NK-92 treated with Interleukin-12 subunit alpha and Interleukin-12 subunit beta, amount 100 ng/mL, for 24 hours (cell line): ENCODE measurements at regions not wholly inside any gene's neighbourhood (a gene's known extent, or its start where the extent isn't known, plus 50 kb on each side); places are given as distances from the start of the nearest gene placed in this dataset.
"Not testable (repeated sequence)": the region's sequence is repeated elsewhere in the genome, so short reads cannot be mapped to it uniquely, and the experiment has no call there.

Source experiments
- DNase-seq: peaks from one replicate; lab custom pipeline; 2025; lab: John Stamatoyannopoulos, UW

- no peak for DNase-seq
Measured at GRCh38 chr10:117750616-117751015, 208.1 kb downstream of the EMX2 start.

GRCh38 chr10:117751259-117751658, 208.7 kb downstream of the EMX2 start:
- DNase-seq = no peak

GRCh38 chr10:117752103-117752502, 209.6 kb downstream of the EMX2 start:
- no peak for DNase-seq

DNA sequence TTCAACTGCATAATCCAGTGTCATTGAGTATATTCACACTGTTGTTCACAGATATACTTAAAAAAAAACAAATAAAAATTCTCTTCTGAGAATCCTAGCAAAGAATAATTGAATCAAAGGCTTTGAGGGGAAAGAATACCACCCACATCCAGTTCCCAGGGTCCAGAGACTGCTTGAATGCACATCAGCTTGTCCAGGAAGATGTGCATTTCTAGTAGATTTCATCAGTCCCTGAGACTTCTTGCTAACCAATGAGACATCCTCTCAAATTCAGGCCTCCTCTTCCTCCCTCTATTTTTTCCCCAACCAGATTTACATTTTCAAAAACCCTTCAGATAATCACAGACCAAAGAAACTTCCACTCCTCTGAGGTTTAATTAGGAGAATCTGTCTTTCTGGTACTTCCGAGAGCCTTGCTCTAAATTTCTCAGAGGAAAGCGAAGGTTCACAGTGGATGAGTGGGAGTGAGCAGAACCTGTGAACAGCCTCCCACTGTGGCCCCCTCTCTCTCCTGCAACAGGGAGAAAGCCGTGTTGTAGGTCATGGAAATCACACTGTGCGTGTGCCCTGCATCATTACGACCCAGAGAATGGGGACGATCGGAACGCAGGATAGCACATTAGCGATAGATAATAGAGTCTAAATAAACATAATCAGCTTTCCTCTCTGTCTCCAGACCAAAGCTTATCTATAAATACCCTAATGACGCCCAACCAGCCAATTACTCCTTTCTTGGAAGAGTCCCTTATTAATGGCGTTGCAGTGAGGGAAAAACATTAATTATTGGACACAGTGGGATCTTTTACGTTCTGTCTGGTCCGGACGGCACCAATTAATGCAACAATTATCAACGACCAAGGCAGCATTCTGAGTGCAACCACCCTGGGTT, 212.5 kb downstream of the EMX2 start:
- DNase-seq = no peak

- no peak for DNase-seq
Measured at GRCh38 chr10:117755659-117756014, 213.1 kb downstream of the EMX2 start.

- no peak for DNase-seq
Measured at GRCh38 chr10:117757086-117757720, 214.7 kb downstream of the EMX2 start.

GRCh38 chr10:117759266-117759665, 216.7 kb downstream of the EMX2 start:
- no peak for DNase-seq

DNA sequence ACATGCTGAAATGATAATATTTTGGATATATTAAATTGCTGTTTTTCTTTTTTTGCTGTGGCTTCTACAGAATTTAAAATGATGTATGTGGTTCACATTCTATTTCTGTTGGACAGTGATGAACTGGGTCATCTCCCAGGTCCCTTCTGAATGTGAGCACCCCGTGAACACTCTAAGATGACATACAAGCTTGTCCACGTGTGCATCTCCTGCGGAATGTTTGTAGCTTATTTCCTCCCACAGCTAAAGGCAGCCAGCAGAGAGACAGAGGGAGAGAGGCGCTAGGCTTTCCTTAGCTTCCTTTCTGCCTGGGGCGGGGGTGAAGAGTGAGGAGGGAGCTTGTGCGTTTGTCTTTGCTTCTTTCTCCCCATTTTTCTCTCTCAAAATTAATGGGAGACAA, 219.1 kb downstream of the EMX2 start:
- DNase-seq = no peak

DNA sequence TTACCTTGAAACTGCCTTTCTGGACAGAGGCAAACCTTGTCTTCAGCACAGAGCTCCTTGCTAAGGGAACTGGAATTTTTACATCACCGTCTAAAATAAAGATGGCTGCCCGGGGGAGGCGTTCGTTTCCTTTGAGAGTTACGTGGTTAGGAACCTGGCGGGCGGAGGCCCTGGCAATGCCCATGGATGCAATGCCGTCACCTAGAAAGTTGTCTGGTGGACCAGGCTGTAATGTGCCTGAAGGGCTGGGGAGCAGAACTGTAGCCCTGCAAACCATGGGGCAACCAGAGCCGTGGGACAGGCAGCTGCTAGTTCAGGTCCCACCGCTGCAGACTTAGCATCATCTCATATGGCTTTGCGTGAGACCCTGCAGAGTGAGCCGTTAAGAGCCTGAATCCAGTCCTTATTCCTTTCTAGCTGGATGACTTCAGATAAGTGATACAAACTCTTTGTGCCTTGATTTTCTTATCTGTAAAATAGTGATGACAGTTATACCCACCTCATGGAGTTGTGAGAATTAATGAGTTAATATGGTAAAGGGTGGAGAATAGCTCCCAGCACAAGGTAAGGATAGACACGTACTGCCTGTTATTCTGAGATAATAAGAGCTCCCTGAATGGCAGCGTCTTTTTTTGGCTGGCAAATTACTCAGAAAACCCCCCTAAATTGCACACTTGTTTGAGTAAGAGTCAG, 219.7 kb downstream of the EMX2 start:
- DNase-seq = no peak

- no peak for DNase-seq
Measured at GRCh38 chr10:117762819-117763172, 220.2 kb downstream of the EMX2 start.

GRCh38 chr10:117763528-117763927, 221.0 kb downstream of the EMX2 start:
- no peak for DNase-seq

DNA sequence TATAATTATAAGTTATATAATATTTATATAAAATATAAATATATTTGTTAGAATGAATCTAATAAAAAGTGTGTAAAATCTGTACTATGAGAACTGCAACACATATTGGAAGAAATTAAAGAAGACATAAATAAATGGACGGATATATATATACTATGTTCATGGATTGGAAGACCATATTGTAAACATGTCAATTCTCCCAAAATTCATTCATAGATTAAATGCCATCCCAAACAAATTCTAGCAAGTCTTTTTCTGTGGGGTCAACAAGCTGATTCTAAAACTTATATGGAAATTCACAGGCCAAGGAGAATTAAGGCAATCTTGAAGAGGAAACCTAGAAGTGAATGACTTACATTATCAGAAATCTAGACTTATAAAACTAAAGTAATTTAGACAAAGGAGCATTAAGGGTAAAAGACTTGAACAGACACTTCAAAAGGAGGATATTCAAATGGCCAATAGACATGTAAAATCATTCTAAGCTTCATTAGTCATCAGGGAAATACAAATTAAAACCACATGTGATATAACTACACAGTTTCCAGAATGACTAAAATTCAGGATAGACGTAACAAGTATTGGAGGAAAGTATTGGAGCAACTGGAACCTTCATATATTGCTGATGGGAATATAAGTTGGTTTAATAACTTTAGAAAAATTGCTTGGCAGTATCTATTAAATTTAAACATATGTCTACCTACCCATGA, 225.9 kb downstream of the EMX2 start:
- no peak for DNase-seq

DNA sequence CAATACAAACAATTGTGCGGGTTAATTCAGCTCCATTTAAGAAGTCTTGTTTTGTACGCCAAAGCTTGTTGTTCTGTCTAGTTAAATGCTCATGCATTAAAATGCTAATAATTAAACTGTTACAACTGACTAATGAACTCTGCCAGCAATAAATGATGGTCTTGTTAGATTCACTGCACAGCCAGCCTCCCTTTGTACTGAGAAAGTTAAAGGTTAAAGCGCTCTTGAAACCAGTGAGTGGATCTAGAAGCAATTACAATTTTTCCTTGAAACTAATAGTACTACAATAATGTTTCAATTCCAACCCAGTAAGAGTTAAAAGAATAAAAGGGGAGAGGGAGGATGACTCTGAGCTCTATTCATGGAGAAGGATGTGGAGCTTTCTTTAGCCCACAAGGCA, 233.0 kb downstream of the EMX2 start:
- DNase-seq = no peak

DNA sequence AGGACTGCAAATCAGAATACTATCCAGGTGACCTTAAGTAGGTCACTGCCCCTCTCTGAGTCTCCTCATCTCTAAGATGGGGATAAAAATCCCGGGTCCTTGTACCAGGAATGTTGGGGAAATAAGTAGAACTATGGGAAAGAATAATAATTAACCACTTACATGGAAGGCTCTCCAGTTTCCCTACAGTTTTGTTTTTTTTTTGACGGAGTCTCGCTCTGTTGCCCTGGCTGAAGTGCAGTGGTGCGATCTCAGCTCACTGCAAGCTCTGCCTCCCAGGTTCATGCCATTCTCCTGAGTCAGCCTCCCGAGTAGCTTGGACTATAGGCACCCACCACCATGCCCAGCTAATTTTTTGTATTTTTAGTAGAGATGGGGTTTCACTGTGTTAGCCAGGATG, 234.7 kb downstream of the EMX2 start:
- not testable (repeated sequence) for DNase-seq

DNA sequence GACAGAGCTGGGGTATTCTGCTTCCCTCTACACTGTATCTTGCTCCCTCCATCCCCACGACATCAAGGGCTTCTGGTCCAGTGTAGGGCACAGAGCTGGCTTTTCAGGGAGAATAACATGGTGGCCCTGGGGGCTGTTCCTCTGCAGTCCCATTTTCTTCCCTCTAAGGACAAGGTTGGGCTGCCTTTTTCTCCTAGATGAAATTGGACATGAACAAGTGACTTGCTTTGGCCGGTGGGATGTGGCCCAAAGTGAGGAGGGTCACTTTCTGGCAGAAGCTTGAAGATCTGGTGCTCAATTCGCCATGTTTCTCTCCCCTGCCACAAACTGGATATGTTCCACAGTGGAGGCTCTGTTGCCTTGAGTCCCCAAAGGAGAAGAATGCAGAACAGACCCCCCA, 235.7 kb downstream of the EMX2 start:
- no peak for DNase-seq

- no peak for DNase-seq
Measured at GRCh38 chr10:117780411-117780810, 237.9 kb downstream of the EMX2 start.

DNA sequence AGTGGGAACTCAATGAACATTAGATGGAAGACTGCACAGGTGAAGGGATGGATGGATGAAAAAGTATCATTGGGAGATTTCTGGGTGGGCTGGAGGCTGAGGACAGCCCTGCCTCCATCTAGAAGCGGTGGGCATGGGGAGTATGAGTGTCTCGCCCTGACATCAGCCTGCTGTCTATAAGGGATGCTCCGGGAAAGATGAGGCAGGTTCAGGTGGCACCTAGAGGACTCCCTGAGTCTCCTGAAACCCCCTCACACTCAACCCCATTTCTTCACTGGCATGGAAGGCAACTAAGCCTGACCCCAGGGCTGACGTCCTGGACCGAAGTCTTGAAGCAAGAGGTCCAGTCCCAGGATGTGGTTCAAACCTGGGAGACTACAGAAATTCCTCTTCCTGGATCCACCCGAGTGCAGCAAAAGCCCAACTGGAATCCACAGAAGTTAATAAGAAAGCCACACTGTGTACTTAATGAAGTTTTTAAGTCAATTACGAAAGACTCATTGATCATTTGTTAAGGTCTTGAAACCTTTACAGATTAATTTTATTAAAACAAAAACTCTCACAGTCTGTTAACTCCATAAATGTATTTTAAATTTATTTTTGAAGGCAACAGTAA, 238.8 kb downstream of the EMX2 start:
- DNase-seq = no peak

- no peak for DNase-seq
Measured at GRCh38 chr10:117782276-117782675, 239.7 kb downstream of the EMX2 start.

- DNase-seq = no peak
Measured at GRCh38 chr10:117783698-117784395, 241.3 kb downstream of the EMX2 start.

GRCh38 chr10:117784776-117785175, 242.2 kb downstream of the EMX2 start:
- DNase-seq = no peak

GRCh38 chr10:117788911-117789310, 246.4 kb downstream of the EMX2 start:
- DNase-seq = no peak
